MM.1S (cell line): ENCODE measurements at regions not wholly inside any gene's neighbourhood (a gene's known extent, or its start where the extent isn't known, plus 50 kb on each side); places are given as distances from the start of the nearest gene placed in this dataset.

Experiments
- DNase-seq: peaks from one replicate; pipeline ENCODE4 v3.0.0-alpha.2; 2015
- H2AFZ ChIP-seq: fragments of 300-600 bp; sonication (generic); 2 replicates; pipeline ENCODE4 v1.6.0; 2016; ENCODE audit warnings: antibody characterized with exemption, low read length
- H3F3A ChIP-seq: fragments of 300-600 bp; sonication (generic); 2 replicates; pipeline ENCODE4 v1.6.1; 2016; ENCODE audit warnings: mild to moderate bottlenecking, antibody characterized with exemption, low read length, moderate library complexity, mixed read lengths; ENCODE audit not compliant: insufficient read depth
- H3K27ac ChIP-seq: fragments of 300-600 bp; sonication (generic); 2 replicates; pipeline ENCODE4 v1.5.1; 2016; ENCODE audit warnings: mild to moderate bottlenecking, low read length
- H3K27me3 ChIP-seq: fragments of 300-600 bp; sonication (generic); replicated peaks from 2 replicates; pipeline ENCODE4 v1.6.0; 2016; ENCODE audit warnings: low read length; ENCODE audit not compliant: insufficient read depth
- H3K36me3 ChIP-seq: fragments of 300-600 bp; sonication (generic); replicated peaks from 2 replicates; pipeline ENCODE4 v1.6.1; 2016; ENCODE audit warnings: mild to moderate bottlenecking, low read length, mixed read lengths; ENCODE audit not compliant: insufficient read depth
- H3K4me1 ChIP-seq: fragments of 300-600 bp; sonication (generic); 2 replicates; pipeline ENCODE4 v1.6.1; 2016; ENCODE audit warnings: low read length, mixed read lengths
- H3K4me2 ChIP-seq: fragments of 300-600 bp; sonication (generic); 2 replicates; pipeline ENCODE4 v1.6.0; 2016; ENCODE audit warnings: low read depth, low read length
- H3K4me3 ChIP-seq: fragments of 300-600 bp; sonication (generic); 2 replicates; pipeline ENCODE4 v1.5.1; 2016; ENCODE audit warnings: low read length, mixed read lengths
- H3K79me2 ChIP-seq: fragments of 300-600 bp; sonication (generic); 2 replicates; pipeline ENCODE4 v1.6.1; 2016; ENCODE audit warnings: mixed run types, low read length, mixed read lengths
- H3K9ac ChIP-seq: fragments of 300-600 bp; sonication (generic); 2 replicates; pipeline ENCODE4 v1.6.1; 2016; ENCODE audit warnings: low read length, mixed read lengths
- H3K9me2 ChIP-seq: fragments of 300-600 bp; sonication (generic); replicated peaks from 2 replicates; pipeline ENCODE4 v1.6.1; 2016; ENCODE audit warnings: mild to moderate bottlenecking, low read length, mixed read lengths; ENCODE audit not compliant: insufficient read depth
- H3K9me3 ChIP-seq: fragments of 300-600 bp; sonication (generic); replicated peaks from 2 replicates; pipeline ENCODE4 v1.6.1; 2016; ENCODE audit warnings: mild to moderate bottlenecking, low read length, mixed read lengths; ENCODE audit not compliant: insufficient read depth
- H4K20me1 ChIP-seq: fragments of 300-600 bp; sonication (generic); 2 replicates; pipeline ENCODE4 v1.6.1; 2016; ENCODE audit warnings: mild to moderate bottlenecking, low read length, moderate library complexity, mixed read lengths; ENCODE audit not compliant: insufficient read depth
- CTCF ChIP-seq: fragments of 300-600 bp; sonication (generic); IDR thresholded peaks from 2 replicates; pipeline ENCODE4 v1.5.1; 2016; ENCODE audit warnings: antibody characterized with exemption, low read length, mixed read lengths
- EZH2 ChIP-seq: fragments of 300-600 bp; sonication (generic); optimal IDR thresholded peaks from 2 replicates; pipeline ENCODE3; 2017; ENCODE audit warnings: low read depth, mild to moderate bottlenecking, antibody characterized with exemption, low read length, mixed read lengths
- EZH2phosphoT487 ChIP-seq: fragments of 300-600 bp; sonication (generic); IDR thresholded peaks from 2 replicates; pipeline ENCODE4 v1.6.1; 2018; ENCODE audit warnings: antibody characterized with exemption, low read length

- H3K4me3 ChIP-seq: no peak overlapping the region
- TF ChIP-seq EZH2phosphoT487: no peak
- TF ChIP-seq EZH2: no peak
- no peak for TF ChIP-seq CTCF
- H3K27me3 ChIP-seq: no peaks in the 10 kb centered on the region
- H3K4me2 ChIP-seq: no peak overlapping the region
- H3K9me2 ChIP-seq: no peaks in the 10 kb centered on the region
- H3K79me2 ChIP-seq: no peaks in the 10 kb centered on the region
- no peaks in the 10 kb centered on the region for H3K9me3 ChIP-seq
- no peaks in the 10 kb centered on the region for H3K4me1 ChIP-seq
- H3K36me3 ChIP-seq: no peaks in the 10 kb centered on the region
- H3K27ac ChIP-seq: no peak overlapping the region
- no peaks in the 10 kb centered on the region for H3F3A ChIP-seq
- H2AFZ ChIP-seq: no peak overlapping the region
- H3K9ac ChIP-seq: no peak overlapping the region
- no peaks in the 10 kb centered on the region for H4K20me1 ChIP-seq
- DNase-seq: no peak
Observed at GRCh38 chr10:78314651-78315050, 281.0 kb downstream of the RPS24 start.

GRCh38 chr10:78316451-78316931, 282.8 kb downstream of the RPS24 start:
- H3K4me3 ChIP-seq: no peak overlapping the region
- H4K20me1 ChIP-seq: no peaks in the 10 kb centered on the region
- no peak overlapping the region for H3K4me2 ChIP-seq
- H3K4me1 ChIP-seq: no peaks in the 10 kb centered on the region
- H3K36me3 ChIP-seq: no peaks in the 10 kb centered on the region
- no peaks in the 10 kb centered on the region for H3F3A ChIP-seq
- no peak overlapping the region for H2AFZ ChIP-seq
- H3K9me3 ChIP-seq: no peaks in the 10 kb centered on the region
- H3K9ac ChIP-seq: no peak overlapping the region
- DNase-seq: no peak
- no peaks in the 10 kb centered on the region for H3K9me2 ChIP-seq
- no peak overlapping the region for H3K27ac ChIP-seq
- H3K79me2 ChIP-seq: no peaks in the 10 kb centered on the region
- TF ChIP-seq EZH2: no peak
- no peaks in the 10 kb centered on the region for H3K27me3 ChIP-seq

- Histone ChIP-seq H3K27me3 (no peaks in the 10 kb centered on the region), H3K36me3 (no peaks in the 10 kb centered on the region), H2AFZ (no peak overlapping the region), H4K20me1 (no peaks in the 10 kb centered on the region), H3K9ac (no peak overlapping the region), H3K4me2 (no peak overlapping the region), H3K79me2 (no peaks in the 10 kb centered on the region), H3K27ac (no peak overlapping the region), H3K4me1 (no peaks in the 10 kb centered on the region), H3K9me3 (no peaks in the 10 kb centered on the region), H3K4me3 (no peak overlapping the region), H3K9me2 (no peaks in the 10 kb centered on the region), H3F3A (no peaks in the 10 kb centered on the region)
- DNase-seq: no peak
- no peak for TF ChIP-seq CTCF
- TF ChIP-seq EZH2: no peak
- TF ChIP-seq EZH2phosphoT487: no peak
Observed at GRCh38 chr10:78318305-78318704, 284.6 kb downstream of the RPS24 start.

- TF ChIP-seq CTCF: no peak
- no peak for TF ChIP-seq EZH2
- no peak for TF ChIP-seq EZH2phosphoT487
- Histone ChIP-seq H3K79me2 (no peaks in the 10 kb centered on the region), H3K9me3 (no peaks in the 10 kb centered on the region), H3K4me2 (no peak overlapping the region), H3F3A (no peaks in the 10 kb centered on the region), H3K27ac (no peak overlapping the region), H3K27me3 (no peaks in the 10 kb centered on the region), H3K36me3 (no peaks in the 10 kb centered on the region), H3K4me3 (no peak overlapping the region), H3K9ac (no peak overlapping the region), H4K20me1 (no peaks in the 10 kb centered on the region), H3K9me2 (no peaks in the 10 kb centered on the region), H3K4me1 (no peaks in the 10 kb centered on the region), H2AFZ (no peak overlapping the region)
- no peak for DNase-seq
Observed at GRCh38 chr10:78319371-78319770, 285.7 kb downstream of the RPS24 start.
